Uterus (tissue), 2 donors: ENCODE measurements at regions not wholly inside any gene's neighbourhood (a gene's known extent, or its start where the extent isn't known, plus 50 kb on each side); places are given as distances from the start of the nearest gene placed in this dataset.

Source experiments
- CTCF ChIP-seq, 4 experiments: fragments of 200-600 bp in 2 of 4; fragments of 450-650 bp in 2 of 4; sonication (generic) in 2 of 4; IDR thresholded peaks; one replicate each; pipeline ENCODE4 v1.5.1; 2016 to 2019; ENCODE audit warnings: antibody characterized with exemption in 4 of 4, mild to moderate bottlenecking in 2 of 4, moderate library complexity in 1 of 4
- POLR2A ChIP-seq, 2 donors: fragments of 450-650 bp; IDR thresholded peaks; one replicate each; pipeline ENCODE4 v1.6.1; 2016; ENCODE audit warnings: antibody characterized with exemption in 2 of 2, mild to moderate bottlenecking in 1 of 2, moderate library complexity in 1 of 2

DNA sequence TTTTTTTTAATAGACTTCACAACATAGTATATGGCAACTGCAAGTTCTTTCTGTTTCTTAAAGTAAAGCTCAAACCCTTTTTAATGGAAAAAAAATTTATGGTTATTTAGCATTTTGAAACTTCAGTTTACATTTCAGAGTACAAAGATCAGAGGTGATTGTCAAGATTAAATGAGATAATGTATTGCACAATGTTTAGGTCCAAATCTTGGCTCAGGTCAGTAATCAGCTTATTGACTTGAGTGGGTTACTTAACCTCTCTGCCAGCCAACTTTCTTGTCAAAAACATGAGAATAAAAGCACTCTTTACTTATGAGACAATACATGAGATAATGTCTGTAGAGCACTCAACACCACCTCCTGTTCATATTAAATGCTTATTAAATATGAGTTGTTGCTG lies 345.1 kb upstream of the PTPRD start:
- TF ChIP-seq CTCF (IDR thresholded peaks at IDR 0.05) = no peak
- TF ChIP-seq POLR2A (IDR thresholded peaks at IDR 0.05) = no peak
